Fibroblast of skin of abdomen (primary cell): ENCODE measurements at regions not wholly inside any gene's neighbourhood (a gene's known extent, or its start where the extent isn't known, plus 50 kb on each side); places are given as distances from the start of the nearest gene placed in this dataset.

Experiments used
- DNase-seq: peaks from one replicate; pipeline ENCODE4 v3.0.0-alpha.2; 2013

DNA sequence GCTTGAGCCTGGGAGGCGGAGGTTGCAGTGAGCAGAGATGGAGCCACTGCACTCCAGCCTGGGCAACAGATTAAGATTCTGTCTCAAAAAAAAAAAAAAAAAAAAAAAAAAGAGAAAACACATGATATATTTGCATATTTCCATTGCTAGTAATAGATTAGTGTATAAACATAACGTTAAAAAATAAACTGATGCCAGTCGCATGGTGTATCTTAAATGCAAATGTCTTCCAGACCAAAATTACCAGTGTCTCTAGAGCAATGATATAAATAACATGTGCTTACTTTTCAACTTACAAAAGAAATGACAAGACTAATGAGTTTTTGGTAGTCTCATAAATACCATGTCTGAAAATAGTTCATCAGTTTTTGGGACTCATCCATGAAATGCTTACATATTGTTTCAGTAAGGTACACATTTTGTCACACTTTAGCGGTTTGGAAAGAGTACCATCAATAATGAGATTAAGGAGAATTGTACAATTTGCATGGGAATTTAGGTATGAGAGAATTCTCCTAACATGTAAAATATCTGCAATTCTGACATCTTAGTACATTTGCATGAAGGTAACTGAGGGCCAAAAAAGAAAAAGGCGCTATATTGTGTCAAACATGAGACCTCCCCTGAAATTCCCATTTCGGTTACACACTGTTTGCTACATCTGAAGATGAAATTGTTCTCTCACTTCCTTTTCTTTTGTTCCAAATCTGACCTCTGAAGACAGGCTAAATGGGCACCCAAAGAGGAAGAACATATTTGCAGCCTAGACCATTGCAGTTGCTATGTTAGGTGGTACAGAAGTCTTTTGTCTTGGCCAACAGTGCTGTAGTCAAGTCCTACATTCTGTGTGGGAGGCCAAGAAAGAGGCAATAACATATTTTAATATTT, 51.5 kb upstream of the PIP4K2A start:
- no peak for DNase-seq

GRCh38 chr10:22764639-22765038, 50.3 kb upstream of the PIP4K2A start:
- DNase-seq, result no peak
